Right forelimb (tissue), 1 donor: ENCODE measurements at regions not wholly inside any gene's neighbourhood (a gene's known extent, or its start where the extent isn't known, plus 50 kb on each side); places are given as distances from the start of the nearest gene placed in this dataset.

Source experiments
- DNase-seq: peaks from one replicate; pipeline ENCODE4 v3.0.0-alpha.2; 2018

DNA sequence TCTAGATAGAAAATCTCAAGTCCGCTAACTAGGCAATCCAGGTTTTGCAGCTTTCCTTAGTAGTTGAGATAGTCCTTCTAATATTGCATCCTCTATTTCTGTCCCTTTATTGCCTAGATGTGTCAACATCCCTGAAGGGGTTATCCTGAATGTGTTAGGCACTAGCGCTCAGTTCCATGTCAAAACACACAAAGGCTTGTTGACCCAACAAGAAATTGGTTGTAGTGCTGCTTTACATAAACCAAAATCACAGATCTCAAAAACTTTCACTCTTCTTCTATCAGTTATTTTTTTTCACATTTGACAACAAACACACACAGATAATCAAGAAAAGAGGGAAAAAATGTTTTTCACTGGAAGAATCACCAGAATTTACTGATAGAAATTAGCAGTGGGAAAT is 51.4 kb upstream of the SOX2 start:
- DNase-seq, result no peak

DNA sequence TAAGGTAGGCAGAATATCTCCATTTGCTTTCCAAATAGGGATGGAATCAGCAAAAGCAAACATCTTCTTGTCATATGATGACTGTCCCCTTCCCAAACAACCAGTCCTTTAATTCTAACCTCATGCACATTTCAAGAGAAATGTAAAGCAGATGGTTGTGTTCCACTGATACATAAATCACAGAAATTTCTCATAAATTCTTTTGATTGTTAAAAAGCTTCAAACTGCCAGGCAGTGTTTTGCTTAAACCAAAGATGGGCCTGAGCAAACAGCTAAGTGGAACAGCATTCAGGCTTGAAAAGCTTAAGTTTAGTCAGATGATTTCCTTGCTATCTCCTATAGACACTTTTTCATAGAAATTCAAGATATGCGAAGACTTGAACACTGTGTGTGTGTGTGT is 74.3 kb upstream of the SOX2 start:
- DNase-seq, result no peak

DNA sequence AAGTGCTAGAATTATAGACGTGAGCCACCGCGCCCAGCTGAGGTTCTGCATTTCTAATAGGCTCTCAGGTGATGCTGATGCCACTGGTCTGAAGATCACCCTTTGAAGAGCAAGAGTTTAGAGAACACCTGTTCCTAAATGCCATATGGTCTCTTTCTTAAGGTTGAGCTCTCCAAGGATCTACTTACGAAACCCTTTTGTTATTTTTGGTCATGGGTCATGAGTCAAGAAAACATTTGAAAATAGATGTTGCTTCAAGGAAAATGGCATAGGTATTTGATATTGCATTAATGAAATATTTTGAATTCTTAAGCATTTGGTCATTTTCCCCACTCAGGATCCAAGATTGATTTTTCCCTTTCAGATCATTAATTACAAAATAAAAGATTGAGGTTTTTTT is 74.7 kb upstream of the SOX2 start:
- DNase-seq, result no peak

DNA sequence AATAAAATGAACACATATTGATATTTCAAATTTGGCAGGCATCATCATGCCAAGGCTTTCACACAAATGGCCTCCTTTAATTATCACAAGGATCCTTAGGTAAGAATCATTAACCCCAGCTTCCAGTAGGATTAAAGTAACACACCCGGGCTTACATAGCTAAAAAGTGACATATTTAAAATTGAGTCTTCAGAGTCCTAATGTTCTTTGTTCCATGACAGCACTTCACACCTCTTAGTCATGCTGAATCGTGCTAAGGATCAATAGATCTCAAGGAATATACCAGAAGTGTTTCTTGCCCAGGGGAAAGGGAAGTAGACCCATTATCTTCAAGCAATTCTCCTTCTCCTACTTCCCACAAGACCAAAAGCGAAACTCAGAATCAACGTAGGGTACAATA is 76.6 kb upstream of the SOX2 start:
- DNase-seq, result no peak

DNA sequence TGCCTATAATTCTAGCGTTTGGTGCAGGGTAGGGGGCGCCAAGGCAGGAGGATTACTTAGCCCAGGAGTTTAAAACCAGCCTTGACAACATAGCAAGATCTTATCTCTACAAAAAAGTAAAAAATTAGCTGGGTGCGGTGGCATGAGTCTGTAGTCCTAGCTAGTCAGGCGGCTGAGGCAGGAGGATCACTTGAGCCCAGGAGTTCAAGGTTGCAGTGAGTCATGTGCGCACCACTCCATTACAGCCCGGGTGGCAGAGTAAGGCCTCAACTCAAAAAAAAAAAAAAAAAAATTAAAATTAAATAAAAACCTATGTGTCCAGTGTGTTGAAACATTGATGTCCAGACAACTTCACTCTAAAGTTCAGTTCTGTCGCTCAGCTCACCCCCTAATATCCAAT is 78.2 kb upstream of the SOX2 start:
- DNase-seq, result no peak

DNA sequence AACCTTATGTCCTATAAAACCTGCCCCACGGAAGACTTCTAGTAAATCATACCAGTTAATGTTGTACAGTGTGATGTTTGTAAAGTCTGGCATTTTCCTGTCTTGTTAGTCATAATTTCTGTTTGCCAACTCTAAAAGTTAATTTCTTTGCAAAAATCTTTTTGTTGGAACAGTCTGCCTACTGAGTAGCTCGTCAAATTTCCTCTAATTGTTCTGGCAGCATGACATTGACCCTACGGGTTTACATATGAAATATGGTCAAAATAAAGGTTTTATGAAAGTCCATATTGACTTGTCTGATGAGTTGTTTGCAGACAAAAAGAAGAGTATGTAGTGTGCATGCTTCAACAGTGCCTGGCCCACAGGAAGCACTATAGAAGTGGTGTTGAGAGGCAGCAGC is 79.8 kb upstream of the SOX2 start:
- no peak for DNase-seq

DNA sequence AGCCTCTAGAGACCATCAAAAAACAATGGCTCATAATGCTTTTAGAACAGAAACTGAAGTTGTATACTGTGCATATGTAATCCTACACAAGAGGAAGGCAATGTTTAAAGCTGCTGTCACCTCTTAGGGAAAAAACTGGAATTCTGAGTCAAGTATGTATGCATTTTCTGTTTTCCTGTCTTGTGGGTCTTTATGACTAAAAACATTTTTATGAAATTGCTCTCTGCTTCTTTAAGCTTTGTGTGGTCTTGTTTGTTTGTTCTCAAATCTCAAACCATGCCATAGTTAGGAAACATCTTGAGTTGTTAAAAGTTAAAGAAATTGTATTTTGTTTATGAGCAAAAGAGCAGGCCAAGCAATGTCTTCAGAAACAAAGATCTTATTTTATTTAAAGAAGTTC is 80.9 kb upstream of the SOX2 start:
- DNase-seq, result no peak

DNA sequence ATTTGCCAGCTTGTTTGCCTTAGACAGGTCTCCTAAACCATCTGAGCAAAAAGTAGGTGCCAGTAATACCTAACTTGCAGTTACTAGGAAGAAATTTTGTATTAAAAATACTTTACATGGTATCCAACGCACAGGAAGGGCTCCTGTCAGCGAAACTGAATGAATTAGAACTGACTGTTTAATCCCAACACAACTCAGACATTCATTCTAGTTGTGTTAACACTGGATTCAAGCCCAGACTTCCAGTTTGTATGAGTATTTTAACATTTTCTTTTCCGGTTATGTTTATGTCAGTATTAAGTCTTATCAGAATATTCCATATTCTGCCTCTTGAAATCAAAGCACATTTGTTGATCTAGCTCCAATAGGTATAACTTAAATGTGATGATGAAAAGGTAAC is 82.0 kb upstream of the SOX2 start:
- no peak for DNase-seq

DNA sequence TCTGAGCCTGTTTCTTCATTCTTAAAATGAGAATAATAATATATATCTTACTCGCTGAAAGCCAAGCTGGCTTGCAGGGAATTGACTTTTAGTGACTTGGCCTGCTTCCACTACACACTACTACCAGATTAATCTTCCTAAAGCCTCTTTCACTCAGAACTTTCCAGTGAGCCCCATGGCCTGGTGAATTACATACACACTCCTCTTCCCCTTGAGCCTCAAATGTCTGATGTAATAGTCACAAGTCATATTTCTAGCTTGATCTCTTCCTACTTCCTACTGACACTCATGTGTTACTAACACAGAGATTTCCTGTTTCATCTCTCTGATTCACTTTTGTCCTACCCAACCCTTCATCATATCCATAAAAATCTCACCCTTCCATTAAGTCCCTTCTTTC is 82.7 kb upstream of the SOX2 start:
- no peak for DNase-seq

DNA sequence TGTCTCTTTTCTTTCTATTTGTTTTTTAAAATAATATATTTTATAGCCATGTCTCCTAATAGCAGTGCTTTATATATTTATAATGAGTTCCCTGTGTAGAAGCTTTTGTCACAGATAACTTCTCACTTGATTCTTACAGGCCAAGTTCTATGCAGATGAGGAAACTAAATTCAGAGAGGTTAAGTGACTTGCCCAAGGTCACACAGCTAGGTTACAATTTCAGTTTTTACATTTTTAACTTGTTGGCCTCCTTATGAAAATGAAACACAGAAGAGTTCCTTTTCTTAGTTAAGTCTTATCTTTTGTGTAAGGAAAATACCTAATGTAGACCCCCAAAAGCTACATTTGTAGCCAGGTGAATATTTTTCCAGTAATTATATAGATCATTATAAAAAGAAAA is 83.3 kb upstream of the SOX2 start:
- DNase-seq, result no peak

DNA sequence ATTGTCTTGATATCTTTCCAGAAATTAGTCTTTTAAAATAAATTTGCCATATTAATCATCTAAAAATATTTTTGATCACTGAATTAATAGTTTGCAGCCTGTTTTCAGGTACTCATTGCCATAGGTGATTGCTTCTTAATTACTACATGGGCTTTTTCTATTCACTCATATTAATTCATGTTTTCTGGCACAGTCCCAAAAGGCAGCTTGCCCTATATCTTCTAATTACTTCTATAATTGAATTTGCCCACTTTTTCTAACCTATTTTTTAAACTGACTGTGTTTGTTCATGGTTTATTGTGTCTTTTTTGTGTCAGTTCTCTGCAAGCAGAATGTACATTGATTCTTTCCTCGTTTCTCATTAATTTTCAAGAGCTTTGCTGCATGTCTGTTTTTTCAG is 85.7 kb upstream of the SOX2 start:
- no peak for DNase-seq

DNA sequence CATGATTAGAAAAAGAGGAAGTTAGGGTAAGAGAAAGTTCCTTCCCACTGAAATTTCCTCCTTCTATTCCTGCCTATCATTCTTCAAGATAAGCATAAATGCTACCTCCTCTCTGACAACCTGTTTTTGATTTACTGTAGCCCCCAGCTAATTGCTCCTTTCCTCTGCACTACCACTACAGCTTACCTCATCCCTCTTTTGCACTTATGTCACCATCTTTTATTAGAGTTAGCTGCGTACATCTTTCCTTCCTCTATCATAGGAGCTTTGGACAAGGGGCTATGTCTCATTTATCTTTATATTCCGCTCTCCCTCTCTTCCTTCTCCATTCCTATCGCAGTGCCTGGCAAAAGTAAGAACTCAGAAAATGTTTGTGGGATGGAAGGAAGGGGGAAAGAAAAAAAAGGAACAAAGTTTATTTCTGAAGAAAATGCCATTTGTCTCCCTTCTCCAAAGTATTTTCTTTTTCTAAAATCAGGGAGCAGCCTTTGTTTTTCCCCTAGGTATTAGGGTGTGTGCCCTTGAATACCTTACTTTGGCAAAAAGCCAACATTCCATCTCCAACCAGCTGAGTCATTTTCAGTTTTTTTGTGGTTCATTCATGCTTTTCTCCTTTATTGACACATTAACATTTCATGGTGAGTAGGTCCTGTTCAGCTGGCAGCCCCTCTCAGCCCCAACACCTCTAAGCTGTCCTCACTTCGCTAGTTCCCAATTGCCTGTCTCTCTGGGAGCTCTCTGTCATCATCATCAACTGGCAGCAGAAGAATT is 87.6 kb upstream of the SOX2 start:
- no peak for DNase-seq

DNA sequence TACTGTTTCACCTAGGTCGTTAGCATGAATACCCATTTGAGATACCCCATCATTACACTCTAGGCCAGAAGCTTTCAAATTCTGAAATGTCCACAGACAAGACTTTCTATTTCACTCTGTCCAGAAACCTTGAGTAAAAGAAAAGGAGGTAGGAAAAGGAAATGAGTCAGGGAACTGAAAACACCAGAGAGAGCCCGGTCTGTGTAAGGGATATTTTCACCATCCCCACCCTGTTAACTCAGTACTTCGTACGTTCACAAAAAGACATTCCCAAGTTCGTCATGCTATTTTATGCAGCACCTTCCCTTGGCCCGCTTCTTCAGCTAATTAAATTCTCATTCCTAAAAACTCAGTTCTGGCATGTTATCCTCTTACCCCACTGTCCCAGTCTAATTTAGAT is 89.4 kb upstream of the SOX2 start:
- DNase-seq, result no peak

DNA sequence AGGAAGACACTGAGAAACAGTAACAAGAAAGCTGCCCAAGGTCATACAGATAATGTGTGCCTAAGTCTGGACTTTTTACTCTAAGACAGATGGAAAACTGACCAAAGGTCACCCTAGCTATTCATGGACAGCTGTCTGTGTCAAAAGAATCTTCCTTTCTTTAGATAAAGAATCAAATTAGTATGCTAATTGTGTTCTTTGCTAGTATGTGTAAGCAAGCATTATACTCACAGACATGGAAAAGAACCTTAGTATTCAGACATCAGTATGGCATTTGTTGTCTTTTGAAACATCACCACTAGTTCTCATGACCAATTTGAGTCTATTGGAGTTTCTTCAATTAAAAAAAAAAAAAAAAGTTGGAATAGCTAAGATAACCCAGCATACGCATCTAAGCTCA is 91.8 kb upstream of the SOX2 start:
- no peak for DNase-seq

DNA sequence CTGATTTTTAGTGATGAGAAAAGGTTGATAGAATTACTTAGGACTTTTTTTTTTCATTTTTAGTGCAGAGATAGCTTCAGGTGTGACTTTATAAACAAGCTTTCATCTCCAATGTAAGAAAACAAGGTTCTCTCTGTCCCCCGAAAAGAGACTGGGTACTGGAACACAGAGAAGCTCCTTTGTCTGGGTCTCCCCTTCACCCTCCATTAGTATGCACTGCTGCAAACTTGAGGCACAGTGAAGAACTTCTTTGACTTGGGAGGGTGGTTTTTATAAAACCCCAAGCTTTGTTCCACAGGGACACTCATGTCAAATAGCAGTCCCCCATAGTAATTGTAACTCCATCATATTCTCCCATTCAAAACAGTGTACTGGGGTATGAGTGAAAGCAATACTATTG is 93.5 kb upstream of the SOX2 start:
- no peak for DNase-seq

DNA sequence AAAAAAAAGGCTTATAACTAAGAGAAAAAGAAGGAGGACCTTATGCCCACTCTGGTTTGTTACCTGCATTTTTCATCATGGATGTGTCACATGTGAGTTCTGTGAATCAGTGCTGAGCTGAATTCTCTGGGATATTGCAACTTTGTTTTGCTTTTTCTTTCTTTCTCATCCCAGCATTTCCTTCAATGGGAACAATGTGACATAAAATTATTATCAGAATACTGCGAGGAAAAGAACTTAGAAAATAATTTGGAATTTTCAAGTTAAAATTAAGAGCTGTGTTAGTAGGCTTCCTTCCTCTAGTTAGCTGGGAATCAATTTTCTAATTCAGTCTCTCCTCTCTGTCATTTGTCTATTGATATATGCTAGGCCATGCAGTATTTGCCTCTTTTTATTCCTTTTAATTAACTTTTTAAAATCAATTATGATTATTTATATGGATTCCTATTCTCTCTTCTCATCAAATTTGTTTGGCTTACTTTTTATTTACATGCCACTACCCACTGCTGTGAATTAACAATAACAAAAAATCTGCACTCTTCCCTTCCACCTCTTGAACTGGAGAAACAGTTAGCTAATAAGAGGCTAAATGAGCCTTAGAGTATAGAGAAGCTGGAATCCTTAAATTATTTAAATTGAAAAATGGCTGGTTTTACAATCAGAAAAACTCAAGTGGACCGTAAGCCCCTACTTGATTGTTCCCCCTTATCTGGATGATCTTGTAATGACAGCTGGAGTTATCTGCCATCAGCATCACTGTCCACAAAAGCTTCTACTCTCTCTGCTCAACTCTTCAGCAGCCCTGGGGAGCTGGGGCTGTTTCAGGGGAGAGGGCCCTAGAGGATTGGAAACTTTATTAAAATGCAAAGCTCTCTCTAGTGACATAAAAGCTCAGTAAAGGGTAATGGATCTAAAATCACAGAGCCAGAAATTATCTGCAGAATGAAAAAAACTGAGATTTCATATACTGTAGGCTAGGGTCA is 95.3 kb upstream of the SOX2 start:
- DNase-seq, result no peak

DNA sequence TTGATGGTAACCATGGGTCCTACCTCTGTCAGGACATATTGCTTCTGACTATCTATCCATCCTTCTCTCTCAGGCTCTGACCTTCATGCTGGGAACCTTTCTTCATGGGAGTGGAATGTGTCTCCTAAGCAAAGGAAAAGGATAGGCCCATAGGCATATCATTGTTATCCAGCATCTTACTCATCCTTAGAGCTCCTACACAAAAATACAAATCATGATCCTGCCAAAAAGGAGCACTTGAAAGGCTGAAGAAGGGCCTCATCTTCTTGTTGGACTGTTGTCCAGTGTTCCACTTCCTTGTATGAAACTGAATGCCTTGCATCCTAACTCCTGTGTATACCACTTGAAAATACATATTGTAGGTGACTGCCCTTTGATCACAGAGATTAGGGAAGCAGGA is 96.1 kb upstream of the SOX2 start:
- no peak for DNase-seq

DNA sequence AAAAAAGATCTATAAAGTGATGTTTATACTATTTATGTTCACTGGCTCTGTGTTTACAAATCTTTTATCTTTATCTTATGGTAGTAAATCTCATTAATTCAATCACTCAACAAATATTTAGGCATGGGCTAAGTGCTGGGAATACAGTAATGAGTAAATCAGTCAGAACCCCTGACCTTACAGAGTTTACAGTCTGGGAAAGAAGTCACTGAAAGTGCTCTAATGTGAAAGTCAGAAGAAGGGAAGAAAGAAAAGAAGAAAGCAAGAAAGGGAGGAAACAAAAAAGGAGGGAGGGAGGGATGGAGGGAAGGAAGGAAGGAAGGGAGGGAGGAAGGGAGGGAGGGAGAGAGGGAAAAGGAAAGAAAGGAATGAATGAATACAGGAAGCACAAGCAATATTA is 96.8 kb upstream of the SOX2 start:
- no peak for DNase-seq

DNA sequence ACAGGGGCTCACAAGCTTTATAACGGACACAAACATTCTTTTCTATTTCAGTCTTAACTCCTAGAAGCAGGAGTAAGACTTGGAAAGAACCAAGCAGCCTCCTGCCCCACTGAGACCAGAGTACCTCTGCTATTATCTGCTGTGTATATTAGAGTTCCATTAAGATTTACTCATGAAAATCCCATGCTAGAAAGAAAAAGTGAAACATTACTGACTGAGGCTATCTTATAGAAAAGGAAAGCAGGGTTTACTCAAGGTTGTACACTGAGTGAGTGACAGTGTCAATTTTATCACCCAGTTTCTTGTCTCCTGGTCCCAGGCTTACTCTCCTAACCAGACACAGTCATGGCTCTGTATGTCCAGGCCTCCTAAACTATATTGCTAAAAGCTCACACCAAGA is 97.9 kb upstream of the SOX2 start:
- DNase-seq, result no peak

DNA sequence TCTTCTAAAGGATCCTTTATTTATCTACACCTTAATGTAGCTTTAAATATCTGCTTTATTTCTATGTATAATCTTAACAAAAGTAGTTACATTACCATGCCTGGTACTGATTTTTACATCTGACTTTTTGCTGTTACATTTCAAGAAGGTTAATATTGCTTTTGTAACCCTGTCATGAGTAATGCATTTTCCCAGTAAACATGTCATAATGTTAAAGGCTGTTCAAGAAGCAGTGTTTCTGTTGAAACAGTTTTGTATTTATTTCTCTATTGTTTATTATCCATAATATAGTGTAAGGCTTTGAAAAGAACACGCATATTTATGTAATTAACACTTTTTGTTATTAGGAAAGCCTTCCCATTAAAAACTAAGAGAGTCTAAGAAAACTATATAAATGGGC is 98.5 kb upstream of the SOX2 start:
- DNase-seq, result no peak

DNA sequence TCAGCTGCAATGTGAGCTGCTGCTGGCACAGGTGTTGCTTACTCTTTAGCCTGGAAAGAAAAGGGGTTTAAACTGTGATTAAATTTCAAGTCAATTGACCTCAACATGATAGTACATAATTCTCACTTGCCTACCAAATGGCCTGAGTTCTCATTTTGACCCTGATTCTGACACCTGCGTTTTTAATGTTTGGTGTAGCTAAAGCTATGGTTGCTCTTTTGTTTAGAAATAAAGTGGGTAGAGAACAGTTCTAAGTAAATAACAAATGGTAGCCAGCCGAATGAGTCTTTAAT is 100.8 kb upstream of the SOX2 start:
- DNase-seq, result no peak

DNA sequence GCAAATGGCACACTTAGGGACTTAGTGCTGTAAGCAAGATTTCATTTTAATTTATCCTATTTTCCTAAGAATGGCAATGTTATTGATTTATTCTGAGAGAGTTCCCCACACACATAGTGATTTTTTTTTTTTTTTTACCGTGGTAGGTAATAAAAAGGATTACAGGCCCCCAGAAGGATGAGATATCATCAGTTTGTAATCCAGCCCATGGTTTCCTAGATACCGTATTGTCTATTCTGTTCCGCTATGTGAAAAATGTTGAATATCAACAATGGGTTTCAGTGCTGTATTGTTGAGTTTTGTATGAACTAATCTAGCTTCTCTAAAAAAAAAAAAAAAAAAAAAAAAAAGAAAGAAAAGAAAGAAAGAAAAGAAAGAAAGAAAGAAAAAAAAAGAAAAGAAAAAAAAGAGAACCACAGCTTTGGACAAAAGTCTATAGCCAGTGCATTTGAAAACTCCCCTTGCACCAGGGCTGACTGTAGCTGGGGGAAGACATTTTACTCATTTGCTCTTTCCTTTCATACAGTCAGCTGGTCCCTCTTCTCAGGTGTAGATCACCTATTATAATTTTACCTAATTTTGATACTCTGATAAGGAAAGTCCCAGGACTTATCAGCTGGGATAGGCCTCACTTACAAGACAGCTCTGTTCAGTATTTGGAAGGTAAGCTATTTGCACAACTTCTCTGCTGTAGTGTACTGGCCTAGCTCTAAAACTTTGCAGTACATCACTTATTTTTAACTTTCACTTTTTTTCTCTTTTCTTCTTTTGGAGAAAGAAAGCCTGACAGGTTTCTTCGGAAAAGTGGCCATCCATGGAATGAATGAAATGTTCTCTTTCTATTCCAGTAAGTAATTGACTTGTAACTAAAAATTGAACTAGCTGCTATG is 101.4 kb upstream of the SOX2 start:
- DNase-seq, result no peak

DNA sequence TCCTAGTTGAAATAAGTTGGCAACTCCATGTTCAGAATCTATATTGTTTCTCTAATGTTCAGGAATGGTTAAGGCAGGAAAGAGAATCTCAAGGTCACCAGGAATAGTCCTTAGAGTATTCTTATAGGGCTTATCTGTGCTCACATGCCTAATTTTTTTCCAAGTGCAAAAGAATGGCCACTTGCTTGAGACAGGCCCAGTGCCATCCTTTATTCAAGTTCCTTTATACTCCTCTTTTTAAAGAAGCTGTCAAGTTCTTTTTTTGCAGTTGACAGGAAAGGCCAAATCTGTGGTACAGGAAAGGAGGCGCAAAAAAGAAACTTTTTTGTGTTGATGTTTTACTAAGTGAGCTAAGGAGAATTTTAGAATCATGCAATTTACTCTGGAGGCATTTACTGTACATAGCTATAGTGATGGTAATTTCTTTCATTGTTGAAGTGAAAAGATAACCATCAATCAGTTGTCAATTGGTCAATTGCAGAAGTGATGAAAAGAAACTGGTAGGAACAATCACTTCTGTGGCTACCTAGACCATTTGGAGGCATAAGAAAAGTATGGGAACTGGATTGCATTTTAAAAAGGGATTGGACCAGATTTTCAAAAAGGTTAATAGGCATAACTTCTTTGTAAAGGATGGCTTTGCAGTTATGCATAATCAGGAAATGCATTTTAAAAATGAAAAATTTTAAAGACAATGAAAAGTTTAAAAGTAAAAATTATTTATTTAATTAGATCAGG is 102.5 kb upstream of the SOX2 start:
- DNase-seq, result no peak
